ENCODE measurements at regions not wholly inside any gene's neighbourhood (a gene's known extent, or its start where the extent isn't known, plus 50 kb on each side); places are given as distances from the start of the nearest gene placed in this dataset.

- no peak for DNase-seq (ENCODE audit: low spot score)
- TF ChIP-seq CTCF (IDR thresholded peaks at IDR 0.05; ENCODE audit: extremely low read depth, insufficient read depth, missing control alignments) = no peak
Observed at GRCh38 chr6:14187406-14187805, 69.8 kb downstream of the CD83 start.

GRCh38 chr6:14189074-14189473 is 71.5 kb downstream of the CD83 start:
- in situ Hi-C loops (cut with MboI; ENCODE audit: low pct_unique_long_range_greater_than_20kb, low sequenced_read_pairs, unreplicated experiment) = no loop called here
- no peak for DNase-seq (ENCODE audit: low spot score)
- TF ChIP-seq CTCF (IDR thresholded peaks at IDR 0.05; ENCODE audit: extremely low read depth, insufficient read depth, missing control alignments) = no peak

More at GRCh38 chr6:14187406-14187805, 69.8 kb downstream of the CD83 start:
- in situ Hi-C loops (cut with MboI; ENCODE audit: low pct_unique_long_range_greater_than_20kb, low sequenced_read_pairs, unreplicated experiment) = no loop called here

GRCh38 chr6:14190191-14190928 is 72.8 kb downstream of the CD83 start:
- in situ Hi-C loops (cut with MboI; ENCODE audit: low pct_unique_long_range_greater_than_20kb, low sequenced_read_pairs, unreplicated experiment) = no loop called here
- no peak for TF ChIP-seq CTCF (IDR thresholded peaks at IDR 0.05; ENCODE audit: extremely low read depth, insufficient read depth, missing control alignments)
- no peak for DNase-seq (ENCODE audit: low spot score)

GRCh38 chr6:14190929-14191224 is 73.3 kb downstream of the CD83 start:
- in situ Hi-C loops (cut with MboI; ENCODE audit: low pct_unique_long_range_greater_than_20kb, low sequenced_read_pairs, unreplicated experiment) = no loop called here
- no peak for TF ChIP-seq CTCF (IDR thresholded peaks at IDR 0.05; ENCODE audit: extremely low read depth, insufficient read depth, missing control alignments)
- no peak for DNase-seq (ENCODE audit: low spot score)

GRCh38 chr6:14191761-14192160 is 74.2 kb downstream of the CD83 start:
- no peak for DNase-seq (ENCODE audit: low spot score)
- no peak for TF ChIP-seq CTCF (IDR thresholded peaks at IDR 0.05; ENCODE audit: extremely low read depth, insufficient read depth, missing control alignments)
- in situ Hi-C loops (cut with MboI; ENCODE audit: low pct_unique_long_range_greater_than_20kb, low sequenced_read_pairs, unreplicated experiment) = no loop called here

- in situ Hi-C loops (cut with MboI; ENCODE audit: low pct_unique_long_range_greater_than_20kb, low sequenced_read_pairs, unreplicated experiment) = no loop called here
- no peak for DNase-seq (ENCODE audit: low spot score)
- TF ChIP-seq CTCF (IDR thresholded peaks at IDR 0.05; ENCODE audit: extremely low read depth, insufficient read depth, missing control alignments) = no peak
Observed at GRCh38 chr6:14192216-14192788, 74.7 kb downstream of the CD83 start.

All from GM13977 (cell line).